ENCODE measurements at regions not wholly inside any gene's neighbourhood (a gene's known extent, or its start where the extent isn't known, plus 50 kb on each side); places are given as distances from the start of the nearest gene placed in this dataset.

DNA sequence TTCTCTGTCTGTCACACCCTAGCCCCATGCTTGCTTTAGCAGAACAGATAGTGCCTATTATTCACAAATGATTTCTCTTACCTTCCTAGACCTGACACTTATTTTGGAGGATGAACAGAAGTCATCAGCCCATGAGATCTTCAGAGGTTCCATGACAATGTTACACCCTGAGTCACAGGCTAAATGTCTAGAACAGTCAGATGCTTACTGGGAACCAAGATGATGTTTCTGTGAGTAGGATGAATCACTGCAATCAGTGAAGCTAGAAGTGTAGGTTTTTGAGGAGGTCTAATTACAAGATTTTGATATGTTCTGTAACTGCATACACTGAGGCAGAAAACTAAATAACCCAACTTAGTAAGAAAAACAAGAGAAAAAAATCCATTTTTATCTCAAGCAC, 123.0 kb upstream of the THUMPD2 start:
- Histone ChIP-seq H3K79me2 (ENCODE audit: control insufficient read depth in 1 of 2, insufficient read depth in 2 of 2, low read length in 2 of 2) (no peaks in the 10 kb centered on the region), H2BK5ac (ENCODE audit: low read depth, low read length) (no peak overlapping the region), H3K27ac (ENCODE audit: low read depth, low read length) (no peak overlapping the region), H3K79me1 (ENCODE audit: low read depth, low read length) (no peaks in the 10 kb centered on the region), H2BK15ac (ENCODE audit: low read length) (no peak overlapping the region), H3K18ac (ENCODE audit: extremely low read depth, low read length) (no peak overlapping the region), H2BK120ac (replicated peaks; ENCODE audit: low read depth, low read length) (no peak overlapping the region), H3K27me3 (replicated peaks in 1 of 4; ENCODE audit: control insufficient read depth in 3 of 4, extremely low read depth in 1 of 4, insufficient read depth in 3 of 4, low read length in 3 of 4) (no peaks in the 10 kb centered on the region), H3K4me3 (ENCODE audit: extremely low read depth in 1 of 4, insufficient read depth in 2 of 4, low read depth in 3 of 4, low read length in 4 of 4) (no peak overlapping the region), H4K91ac (replicated peaks; ENCODE audit: insufficient read length, low read length) (no peak overlapping the region), H3K23me2 (ENCODE audit: low read depth, low read length) (no peaks in the 10 kb centered on the region), H4K20me1 (replicated peaks in 1 of 2; ENCODE audit: control insufficient read depth in 1 of 2, insufficient read depth in 2 of 2, low read length in 2 of 2) (no peaks in the 10 kb centered on the region), H3K56ac (replicated peaks; ENCODE audit: insufficient read length, low read depth, low read length) (no peak overlapping the region), H3K4ac (replicated peaks; ENCODE audit: insufficient read length, low read depth, low read length) (no peak overlapping the region), H2AK5ac (ENCODE audit: low read depth, low read length) (no peak overlapping the region), H3K14ac (ENCODE audit: insufficient read length) (no peak overlapping the region), H3K9ac (replicated peaks in 1 of 4; ENCODE audit: extremely low read depth in 1 of 4, low read depth in 3 of 4, low read length in 3 of 4) (no peak overlapping the region; a peak in 1 of 7 replicates), H4K8ac (ENCODE audit: extremely low read depth, insufficient read depth, low read length) (no peak overlapping the region), H3K9me3 (ENCODE audit: insufficient read depth in 2 of 2, low read depth in 1 of 2, low read length in 1 of 2) (peaks cover 0 to 9% of the 10 kb centered on the region in 2 experiments; a peak in 2 of 4 replicates), H3K36me3 (ENCODE audit: control insufficient read depth in 2 of 4, insufficient read depth in 4 of 4, low read length in 3 of 4) (no peaks in the 10 kb centered on the region), H3K4me1 (replicated peaks in 1 of 4; ENCODE audit: control insufficient read depth in 3 of 4, insufficient read depth in 4 of 4, low read length in 3 of 4) (no peaks in the 10 kb centered on the region), H4K5ac (ENCODE audit: insufficient read length, low read depth, low read length) (no peak overlapping the region), H2BK20ac (ENCODE audit: low read length) (no peak overlapping the region), H3K23ac (ENCODE audit: insufficient read length) (no peak overlapping the region), H2BK12ac (ENCODE audit: low read depth, low read length) (no peak overlapping the region), H3K4me2 (ENCODE audit: insufficient read depth in 1 of 2, low read depth in 2 of 2, low read length in 2 of 2) (no peak overlapping the region), H2AFZ (ENCODE audit: low read length) (no peak overlapping the region)
- ChIA-PET CTCF (ENCODE audit: partially characterized antibody) (no interaction called here), POLR2A (ENCODE audit: partially characterized antibody) (no interaction called here)
- DNase-seq (ENCODE audit: low read depth in 1 of 2, low spot score in 2 of 2) (no peak), FAIRE-seq (no peak)
- TF ChIP-seq JUN (IDR thresholded peaks at IDR 0.05; ENCODE audit: low read depth, low read length), result no peak
- TF ChIP-seq GTF2F1 (IDR thresholded peaks at IDR 0.05; ENCODE audit: borderline replicate concordance, low read depth, low read length), result no peak
- no peak for TF ChIP-seq MAFK (IDR thresholded peaks at IDR 0.05; ENCODE audit: low read depth, low read length)
- no peak for TF ChIP-seq SP4 (IDR thresholded peaks at IDR 0.05; ENCODE audit: low read length)
- no peak for TF ChIP-seq SIRT6 (IDR thresholded peaks at IDR 0.05; ENCODE audit: low read length)
- no peak for TF ChIP-seq PHF8 (conservative IDR thresholded peaks at IDR 0.05; ENCODE audit: low read depth, low read length)
- no peak for TF ChIP-seq TCF12 (IDR thresholded peaks at IDR 0.05; ENCODE audit: low read depth, low read length)
- no peak for TF ChIP-seq RAD21 (IDR thresholded peaks at IDR 0.05 in 1 of 2, conservative IDR thresholded peaks at IDR 0.05 in 1 of 2; ENCODE audit: low read depth in 2 of 2, low read length in 2 of 2)
- no peak for TF ChIP-seq ASH2L (IDR thresholded peaks at IDR 0.05; ENCODE audit: low read length)

Data from H1 (cell line).